H1 (cell line): ENCODE measurements at regions not wholly inside any gene's neighbourhood (a gene's known extent, or its start where the extent isn't known, plus 50 kb on each side); places are given as distances from the start of the nearest gene placed in this dataset.

Source experiments
- CTCF ChIA-PET: fragments of 300-600 bp; sonication (Branson Sonifier 250); formaldehyde crosslinking; loops from one replicate; lab custom pipeline; 2021; ENCODE audit not compliant: partially characterized antibody; lab: Charles Lee
- POLR2A ChIA-PET: fragments of 300-600 bp; sonication (Branson Sonifier 250); formaldehyde crosslinking; loops from one replicate; lab custom pipeline; 2021; ENCODE audit warnings: inconsistent platforms; ENCODE audit not compliant: partially characterized antibody; lab: Charles Lee
- DNase-seq, 2 experiments: peaks; one replicate each; pipeline versions ENCODE4 v3.0.0 to v3.0.0-alpha.2; 2010 to 2022; ENCODE audit warnings: low spot score in 2 of 2, low read depth in 1 of 2, mixed read lengths in 1 of 2
- FAIRE-seq: peaks from 2 replicates; lab custom pipeline; 2011; peaks lifted over from hg19 to GRCh38; lab: Jason Lieb, UNC
- H2AFZ ChIP-seq: 2 replicates; pipeline ENCODE4 v1.8.1; 2012; ENCODE audit warnings: low read length, inconsistent platforms
- H2AK5ac ChIP-seq: 2 replicates; pipeline ENCODE4 v1.6.1; 2013; ENCODE audit warnings: low read depth, low read length
- H2BK120ac ChIP-seq: replicated peaks from 2 replicates; pipeline ENCODE3; 2013; ENCODE audit warnings: low read depth, low read length, inconsistent platforms
- H2BK12ac ChIP-seq: 2 replicates; pipeline ENCODE4 v1.6.1; 2013; ENCODE audit warnings: low read depth, low read length
- H2BK15ac ChIP-seq: 2 replicates; pipeline ENCODE4 v1.6.1; 2013; ENCODE audit warnings: low read length
- H2BK20ac ChIP-seq: 2 replicates; pipeline ENCODE4 v1.6.1; 2013; ENCODE audit warnings: low read length
- H2BK5ac ChIP-seq: 2 replicates; pipeline ENCODE4 v1.6.1; 2013; ENCODE audit warnings: low read depth, low read length
- H3K14ac ChIP-seq: 2 replicates; pipeline ENCODE4 v1.6.1; 2013; ENCODE audit warnings: inconsistent platforms; ENCODE audit not compliant: insufficient read length
- H3K18ac ChIP-seq: 2 replicates; pipeline ENCODE4 v1.6.1; 2013; ENCODE audit warnings: low read length; ENCODE audit errors: extremely low read depth
- H3K23ac ChIP-seq: 2 replicates; pipeline ENCODE4 v1.6.1; 2013; ENCODE audit warnings: inconsistent platforms; ENCODE audit not compliant: insufficient read length
- H3K23me2 ChIP-seq: 2 replicates; pipeline ENCODE4 v1.6.1; 2013; ENCODE audit warnings: low read depth, low read length
- H3K27ac ChIP-seq: 2 replicates; pipeline ENCODE4 v1.6.1; 2011; ENCODE audit warnings: low read depth, low read length, inconsistent platforms
- H3K27me3 ChIP-seq, 4 experiments: replicated peaks in 1 of 4; 1 replicate in 1 of 4; 2 replicates in 3 of 4; pipeline versions ENCODE4 v1.6.1 to v1.8.1; 2011 to 2013; ENCODE audit warnings: low read length in 3 of 4, mild to moderate bottlenecking in 3 of 4, inconsistent platforms in 2 of 4, mixed read lengths in 2 of 4, moderate library complexity in 1 of 4; ENCODE audit not compliant: control insufficient read depth in 3 of 4, insufficient read depth in 3 of 4; ENCODE audit errors: extremely low read depth in 1 of 4
- H3K36me3 ChIP-seq, 4 experiments: 2 replicates each; pipeline versions ENCODE4 v1.6.1 to v1.8.1; 2011 to 2013; ENCODE audit warnings: mild to moderate bottlenecking in 4 of 4, low read length in 3 of 4, moderate library complexity in 2 of 4, control low read depth in 1 of 4, inconsistent platforms in 1 of 4; ENCODE audit not compliant: insufficient read depth in 4 of 4, control insufficient read depth in 2 of 4
- H3K4ac ChIP-seq: replicated peaks from 2 replicates; pipeline ENCODE3; 2013; ENCODE audit warnings: low read length, low read depth, mixed read lengths, inconsistent platforms; ENCODE audit not compliant: insufficient read length
- H3K4me1 ChIP-seq, 4 experiments: replicated peaks in 1 of 4; 1 replicate in 1 of 4; 2 replicates in 3 of 4; pipeline versions ENCODE4 v1.6.1 to v1.8.1; 2011 to 2013; ENCODE audit warnings: low read length in 3 of 4, inconsistent platforms in 2 of 4, mixed read lengths in 1 of 4; ENCODE audit not compliant: insufficient read depth in 4 of 4, control insufficient read depth in 3 of 4
- H3K4me2 ChIP-seq, 2 experiments: 2 replicates each; pipeline versions ENCODE4 v1.6.1 to v1.8.1; 2011 to 2013; ENCODE audit warnings: low read depth in 2 of 2, low read length in 2 of 2, control low read depth in 1 of 2, inconsistent platforms in 1 of 2, mild to moderate bottlenecking in 1 of 2; ENCODE audit not compliant: insufficient read depth in 1 of 2
- H3K4me3 ChIP-seq, 4 experiments: fragments of 200-600, 300-600 bp in 1 of 4; sonication (generic), shearing (Covaris generic), sonication (Bioruptor Twin) in 1 of 4; 2 replicates each; pipeline versions ENCODE4 v1.5.1 to v1.8.1; 2011 to 2016; ENCODE audit warnings: low read length in 4 of 4, low read depth in 3 of 4, control low read depth in 2 of 4, inconsistent platforms in 2 of 4, mild to moderate bottlenecking in 2 of 4, mixed read lengths in 1 of 4, moderate library complexity in 1 of 4; ENCODE audit not compliant: insufficient read depth in 2 of 4; ENCODE audit errors: extremely low read depth in 1 of 4
- H3K56ac ChIP-seq: replicated peaks from 2 replicates; pipeline ENCODE3; 2013; ENCODE audit warnings: low read depth, mild to moderate bottlenecking, mixed read lengths, low read length, inconsistent platforms; ENCODE audit not compliant: insufficient read length
- H3K79me1 ChIP-seq: 2 replicates; pipeline ENCODE4 v1.6.1; 2013; ENCODE audit warnings: low read depth, low read length, control low read depth
- H3K79me2 ChIP-seq, 2 experiments: 2 replicates each; pipeline versions ENCODE4 v1.6.1 to v1.8.1; 2012 to 2013; ENCODE audit warnings: low read length in 2 of 2, mild to moderate bottlenecking in 2 of 2, inconsistent platforms in 1 of 2; ENCODE audit not compliant: insufficient read depth in 2 of 2, control insufficient read depth in 1 of 2
- H3K9ac ChIP-seq, 4 experiments: replicated peaks in 1 of 4; 1 replicate in 1 of 4; 2 replicates in 3 of 4; pipeline versions ENCODE4 v1.6.1 to v1.8.1; 2011 to 2013; ENCODE audit warnings: low read depth in 3 of 4, low read length in 3 of 4, control low read depth in 2 of 4, mild to moderate bottlenecking in 2 of 4, moderate library complexity in 2 of 4, inconsistent platforms in 1 of 4; ENCODE audit errors: extremely low read depth in 1 of 4
- H3K9me3 ChIP-seq, 2 experiments: 2 replicates each; pipeline versions ENCODE4 v1.6.1 to v1.8.1; 2012 to 2013; ENCODE audit warnings: mild to moderate bottlenecking in 2 of 2, moderate library complexity in 2 of 2, control low read depth in 1 of 2, inconsistent platforms in 1 of 2, low read depth in 1 of 2, low read length in 1 of 2, mixed read lengths in 1 of 2; ENCODE audit not compliant: insufficient read depth in 2 of 2
- H4K20me1 ChIP-seq, 2 experiments: replicated peaks in 1 of 2; 2 replicates each; pipeline versions ENCODE3 to v1.8.1; 2011 to 2013; ENCODE audit warnings: inconsistent platforms in 2 of 2, low read length in 2 of 2, mild to moderate bottlenecking in 1 of 2; ENCODE audit not compliant: insufficient read depth in 2 of 2, control insufficient read depth in 1 of 2
- H4K5ac ChIP-seq: 2 replicates; pipeline ENCODE4 v1.6.1; 2013; ENCODE audit warnings: low read length, low read depth, mixed read lengths, inconsistent platforms; ENCODE audit not compliant: insufficient read length
- H4K8ac ChIP-seq: 2 replicates; pipeline ENCODE4 v1.8.0; 2013; ENCODE audit warnings: mild to moderate bottlenecking, moderate library complexity, low read length, inconsistent platforms; ENCODE audit not compliant: insufficient read depth; ENCODE audit errors: extremely low read depth
- H4K91ac ChIP-seq: replicated peaks from 2 replicates; pipeline ENCODE3; 2013; ENCODE audit warnings: low read length, mixed read lengths, inconsistent platforms; ENCODE audit not compliant: insufficient read length
- BACH1 ChIP-seq: IDR thresholded peaks from 2 replicates; pipeline ENCODE4 v1.6.1; 2012; ENCODE audit warnings: low read length, improper control_type of control experiment
- BCL11A ChIP-seq, 2 experiments: IDR thresholded peaks; one replicate each; pipeline ENCODE4 v1.6.1; 2011; ENCODE audit warnings: low read depth in 2 of 2, low read length in 2 of 2, mild to moderate bottlenecking in 2 of 2
- BRCA1 ChIP-seq: IDR thresholded peaks from 2 replicates; pipeline ENCODE4 v1.6.1; 2012; ENCODE audit warnings: low read depth, low read length, improper control_type of control experiment
- CBX8 ChIP-seq: fragments of 300-800, 300-1000 bp; sonication (generic); IDR thresholded peaks from 2 replicates; pipeline ENCODE4 v1.7.1; 2016; ENCODE audit warnings: low read depth, low read length, borderline replicate concordance
- CEBPB ChIP-seq: IDR thresholded peaks from 2 replicates; pipeline ENCODE4 v1.6.1; 2012; ENCODE audit warnings: low read depth, low read length
- GABPA ChIP-seq: IDR thresholded peaks from 2 replicates; pipeline ENCODE4 v1.6.1; 2011; ENCODE audit warnings: mild to moderate bottlenecking, low read length, moderate library complexity, borderline replicate concordance; ENCODE audit not compliant: insufficient read depth
- HDAC6 ChIP-seq: IDR thresholded peaks from one replicate; pipeline ENCODE4 v1.7.1; 2012; ENCODE audit warnings: low read depth, mild to moderate bottlenecking, inconsistent platforms, low read length, moderate library complexity
- RAD21 ChIP-seq, 2 experiments: IDR thresholded peaks in 1 of 2; conservative IDR thresholded peaks in 1 of 2; 2 replicates each; pipeline ENCODE4 v1.6.1; 2011; ENCODE audit warnings: low read depth in 2 of 2, low read length in 2 of 2, improper control_type of control experiment in 1 of 2, inconsistent platforms in 1 of 2, mild to moderate bottlenecking in 1 of 2, moderate library complexity in 1 of 2
- RXRA ChIP-seq: IDR thresholded peaks from 2 replicates; pipeline ENCODE4 v1.6.1; 2011; ENCODE audit warnings: low read depth, mild to moderate bottlenecking, low read length, moderate library complexity; ENCODE audit not compliant: insufficient read depth
- SIN3A ChIP-seq, 2 experiments: IDR thresholded peaks in 1 of 2; conservative IDR thresholded peaks in 1 of 2; 2 replicates each; pipeline ENCODE4 v1.6.1; 2011 to 2012; ENCODE audit warnings: low read length in 2 of 2, improper control_type of control experiment in 1 of 2, low read depth in 1 of 2, mild to moderate bottlenecking in 1 of 2
- SP1 ChIP-seq: IDR thresholded peaks from 2 replicates; pipeline ENCODE4 v1.6.1; 2011; ENCODE audit warnings: low read depth, low read length
- WGBS, 2 experiments: shearing (Covaris generic) in 1 of 2; methylation state at CpG; one replicate each; pipeline versions ENCODE4 v1.1.6 to v1.1.7; 2013 to 2015; ENCODE audit warnings: low lambda C conversion rate in 2 of 2, mixed read lengths in 2 of 2, inconsistent platforms in 1 of 2, low coverage in 1 of 2, missing lambda C conversion rate in 1 of 2; ENCODE audit not compliant: insufficient replicate concordance in 2 of 2, insufficient coverage in 1 of 2, insufficient read length in 1 of 2; ENCODE audit errors: extremely low coverage in 1 of 2, missing lambda C conversion rate in 1 of 2; 5-methylcytosine and 5-hydroxymethylcytosine counted together
- TF ChIP-seq, protein P1 (sequence below): IDR thresholded peaks from 2 replicates; pipeline ENCODE4 v1.6.1; 2011; ENCODE audit warnings: low read depth, mild to moderate bottlenecking, low read length; ENCODE audit not compliant: insufficient read depth
- TF ChIP-seq, protein P2 (sequence below): IDR thresholded peaks from 2 replicates; pipeline ENCODE4 v1.6.1; 2012; ENCODE audit warnings: inconsistent platforms

DNA sequence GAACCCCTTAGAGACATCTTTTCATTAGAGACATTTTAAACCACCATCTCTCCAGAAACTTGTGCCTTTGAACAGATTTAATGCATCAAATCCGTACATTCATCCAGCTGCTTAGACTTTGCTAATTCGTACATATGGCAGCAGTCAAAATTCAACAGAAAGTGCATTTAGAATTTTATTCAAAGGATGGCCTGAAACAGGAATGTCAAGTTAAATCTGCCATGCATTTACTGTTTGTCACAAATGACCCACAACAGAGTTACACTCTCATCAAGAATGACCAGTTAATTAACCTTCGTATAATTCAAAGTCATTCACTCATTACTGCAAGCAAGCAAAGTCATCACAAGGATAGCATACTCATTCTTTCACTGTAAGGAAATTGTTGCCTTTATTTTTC is 284.3 kb downstream of the SLC7A11 start:
- Histone ChIP-seq H4K20me1 (no peaks in the 10 kb centered on the region), H3K36me3 (no peaks in the 10 kb centered on the region), H3K14ac (no peak overlapping the region), H2BK15ac (no peak overlapping the region), H3K4me1 (no peaks in the 10 kb centered on the region), H2AK5ac (no peak overlapping the region), H2BK5ac (no peak overlapping the region), H4K8ac (no peak overlapping the region), H4K5ac (no peak overlapping the region), H3K4me2 (no peak overlapping the region), H3K4me3 (no peak overlapping the region), H3K18ac (no peak overlapping the region), H3K23ac (no peak overlapping the region), H4K91ac (no peak overlapping the region), H3K4ac (no peak overlapping the region), H3K56ac (no peak overlapping the region), H3K79me2 (no peaks in the 10 kb centered on the region), H2BK20ac (no peak overlapping the region), H3K23me2 (no peaks in the 10 kb centered on the region), H2BK12ac (no peak overlapping the region), H3K9me3 (no peaks in the 10 kb centered on the region), H2AFZ (no peak overlapping the region), H3K27ac (no peak overlapping the region), H3K9ac (no peak overlapping the region), H3K27me3 (no peaks in the 10 kb centered on the region), H2BK120ac (no peak overlapping the region), H3K79me1 (no peaks in the 10 kb centered on the region)
- POLR2A ChIA-PET = no interaction called here
- 93% methylated on average over 3 of the region's 3 CpGs; no CpG with 5 or more reads in 1 of the 2 experiments for WGBS, 2 experiments
- FAIRE-seq = no peak
- DNase-seq = no peak
- CTCF ChIA-PET = no interaction called here
- TF ChIP-seq BACH1 (no peak), SP1 (no peak), GABPA (no peak), CBX8 (no peak), CEBPB (no peak), RAD21 (IDR thresholded peaks at IDR 0.05 in 1 of 2, conservative IDR thresholded peaks at IDR 0.05 in 1 of 2; ENCODE audit: low read depth in 2 of 2, low read length in 2 of 2) (no peak), RXRA (no peak), HDAC6 (no peak), BCL11A (IDR thresholded peaks at IDR 0.05; ENCODE audit: low read depth in 2 of 2, low read length in 2 of 2) (no peak), BRCA1 (no peak), SIN3A (conservative IDR thresholded peaks at IDR 0.05 in 1 of 2, IDR thresholded peaks at IDR 0.05 in 1 of 2; ENCODE audit: low read depth in 1 of 2, low read length in 2 of 2) (no peak)
- TF ChIP-seq, protein P1, sequence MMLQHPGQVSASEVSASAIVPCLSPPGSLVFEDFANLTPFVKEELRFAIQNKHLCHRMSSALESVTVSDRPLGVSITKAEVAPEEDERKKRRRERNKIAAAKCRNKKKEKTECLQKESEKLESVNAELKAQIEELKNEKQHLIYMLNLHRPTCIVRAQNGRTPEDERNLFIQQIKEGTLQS = no peak
- TF ChIP-seq, protein P2, sequence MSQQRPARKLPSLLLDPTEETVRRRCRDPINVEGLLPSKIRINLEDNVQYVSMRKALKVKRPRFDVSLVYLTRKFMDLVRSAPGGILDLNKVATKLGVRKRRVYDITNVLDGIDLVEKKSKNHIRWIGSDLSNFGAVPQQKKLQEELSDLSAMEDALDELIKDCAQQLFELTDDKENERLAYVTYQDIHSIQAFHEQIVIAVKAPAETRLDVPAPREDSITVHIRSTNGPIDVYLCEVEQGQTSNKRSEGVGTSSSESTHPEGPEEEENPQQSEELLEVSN = no peak
